Adipocyte (in vitro differentiated cells): ENCODE measurements at regions not wholly inside any gene's neighbourhood (a gene's known extent, or its start where the extent isn't known, plus 50 kb on each side); places are given as distances from the start of the nearest gene placed in this dataset.
"Not testable (repeated sequence)": the region's sequence is repeated elsewhere in the genome, so short reads cannot be mapped to it uniquely, and the experiment has no call there.

Experiments
- DNase-seq: peaks from one replicate; pipeline ENCODE4 v3.0.0-alpha.2; 2015; ENCODE audit warnings: low read depth
- H3K27me3 ChIP-seq: replicated peaks from 2 replicates; pipeline ENCODE4 v1.7.0; 2013; ENCODE audit warnings: mild to moderate bottlenecking, low read length, moderate library complexity; ENCODE audit not compliant: control insufficient read depth, insufficient read depth
- H3K36me3 ChIP-seq: 2 replicates; pipeline ENCODE4 v1.7.0; 2013; ENCODE audit warnings: low read length, mild to moderate bottlenecking, moderate library complexity; ENCODE audit not compliant: control insufficient read depth, insufficient read depth, severe bottlenecking
- H3K4me1 ChIP-seq: 2 replicates; pipeline ENCODE4 v1.7.0; 2013; ENCODE audit warnings: mild to moderate bottlenecking, low read length, moderate library complexity; ENCODE audit not compliant: control insufficient read depth, insufficient read depth
- H3K4me3 ChIP-seq: 2 replicates; pipeline ENCODE4 v1.7.0; 2013; ENCODE audit warnings: mild to moderate bottlenecking, low read length, moderate library complexity
- H3K9ac ChIP-seq: 2 replicates; pipeline ENCODE4 v1.7.0; 2013; ENCODE audit warnings: mild to moderate bottlenecking, low read length, moderate library complexity
- H3K9me3 ChIP-seq: 2 replicates; pipeline ENCODE4 v1.7.0; 2013; ENCODE audit warnings: mild to moderate bottlenecking, low read length, moderate library complexity; ENCODE audit not compliant: control insufficient read depth

- DNase-seq = not testable (repeated sequence)
Observed at GRCh38 chr11:3512751-3513150, 129.0 kb downstream of the ART5 start.

GRCh38 chr11:3512133-3512703 lies 129.6 kb downstream of the ART5 start:
- DNase-seq, H3K36me3 ChIP-seq, H3K9ac ChIP-seq, H3K27me3 ChIP-seq, H3K4me3 ChIP-seq, H3K4me1 ChIP-seq, H3K9me3 ChIP-seq: not testable (repeated sequence)

More at GRCh38 chr11:3512751-3513150, 129.0 kb downstream of the ART5 start:
- not testable (repeated sequence) for H3K4me1 ChIP-seq, H3K27me3 ChIP-seq, H3K9me3 ChIP-seq, H3K9ac ChIP-seq, H3K36me3 ChIP-seq, H3K4me3 ChIP-seq

- H3K9ac ChIP-seq, H3K27me3 ChIP-seq, H3K36me3 ChIP-seq, H3K9me3 ChIP-seq, H3K4me1 ChIP-seq, H3K4me3 ChIP-seq, DNase-seq: not testable (repeated sequence)
Observed at GRCh38 chr11:3511416-3512132, 130.2 kb downstream of the ART5 start.

- DNase-seq, H3K4me1 ChIP-seq: not testable (repeated sequence)
Observed at GRCh38 chr11:3509563-3509962, 130.6 kb upstream of the ZNF195 start.

GRCh38 chr11:3499198-3499597 lies 120.3 kb upstream of the ZNF195 start:
- H3K9me3 ChIP-seq, DNase-seq, H3K4me3 ChIP-seq, H3K9ac ChIP-seq, H3K27me3 ChIP-seq, H3K36me3 ChIP-seq, H3K4me1 ChIP-seq: not testable (repeated sequence)

More at GRCh38 chr11:3509563-3509962, 130.6 kb upstream of the ZNF195 start:
- not testable (repeated sequence) for H3K27me3 ChIP-seq, H3K9me3 ChIP-seq, H3K9ac ChIP-seq, H3K4me3 ChIP-seq, H3K36me3 ChIP-seq

GRCh38 chr11:3498356-3498755 lies 119.4 kb upstream of the ZNF195 start:
- not testable (repeated sequence) for H3K9ac ChIP-seq, H3K36me3 ChIP-seq, H3K27me3 ChIP-seq, H3K4me3 ChIP-seq, H3K9me3 ChIP-seq, H3K4me1 ChIP-seq, DNase-seq

- DNase-seq, H3K9ac ChIP-seq, H3K4me1 ChIP-seq, H3K9me3 ChIP-seq, H3K36me3 ChIP-seq, H3K27me3 ChIP-seq, H3K4me3 ChIP-seq: not testable (repeated sequence)
Observed at GRCh38 chr11:3493152-3493551, 114.2 kb upstream of the ZNF195 start.

GRCh38 chr11:3488003-3488402 lies 109.1 kb upstream of the ZNF195 start:
- H3K4me3 ChIP-seq, H3K27me3 ChIP-seq, H3K4me1 ChIP-seq, H3K9ac ChIP-seq, DNase-seq, H3K36me3 ChIP-seq, H3K9me3 ChIP-seq: not testable (repeated sequence)

- H3K4me1 ChIP-seq, H3K4me3 ChIP-seq, H3K27me3 ChIP-seq, H3K9me3 ChIP-seq, H3K9ac ChIP-seq, H3K36me3 ChIP-seq, DNase-seq: not testable (repeated sequence)
Observed at GRCh38 chr11:3485737-3486136, 106.8 kb upstream of the ZNF195 start.

- not testable (repeated sequence) for H3K4me1 ChIP-seq, H3K27me3 ChIP-seq, H3K9me3 ChIP-seq, H3K9ac ChIP-seq, H3K36me3 ChIP-seq, H3K4me3 ChIP-seq
- DNase-seq = peak; percentile 26
Observed at GRCh38 chr11:3476937-3477885, 98.3 kb upstream of the ZNF195 start.

GRCh38 chr11:3476084-3476936 lies 97.4 kb upstream of the ZNF195 start:
- not testable (repeated sequence) for H3K27me3 ChIP-seq, H3K4me1 ChIP-seq, H3K9me3 ChIP-seq, H3K36me3 ChIP-seq, H3K4me3 ChIP-seq, H3K9ac ChIP-seq
- DNase-seq = peak; percentile 2
